OCI-LY7 (cell line): ENCODE measurements at regions not wholly inside any gene's neighbourhood (a gene's known extent, or its start where the extent isn't known, plus 50 kb on each side); places are given as distances from the start of the nearest gene placed in this dataset.

Experiments used
- BruUV-seq: library from RNA; stranded (reverse); fragments of 400-500 nt; replicated peaks from 2 replicates; lab custom pipeline; 2021; lab: Mats Ljungman, UMichigan
- CTCF ChIA-PET: fragments of 300-600 bp; sonication (Branson Sonifier 250); formaldehyde crosslinking; loops from one replicate; lab custom pipeline; 2022; ENCODE audit warnings: antibody characterized with exemption; ENCODE audit not compliant: unreplicated experiment; lab: Charles Lee
- POLR2A ChIA-PET: fragments of 300-600 bp; sonication (Branson Sonifier 250); formaldehyde crosslinking; loops from one replicate; lab custom pipeline; 2022; ENCODE audit warnings: antibody characterized with exemption; lab: Charles Lee
- DNase-seq: peaks from one replicate; pipeline ENCODE4 v3.0.0-alpha.2; 2015; ENCODE audit warnings: low spot score
- H2AFZ ChIP-seq: fragments of 200-600 bp; sonication (generic), shearing (Covaris generic); 2 replicates; pipeline ENCODE4 v1.6.1; 2014; ENCODE audit warnings: mild to moderate bottlenecking, antibody characterized with exemption, low read length, moderate library complexity
- H3K27ac ChIP-seq: fragments of 200-600 bp; sonication (generic); 2 replicates; pipeline ENCODE4 v1.5.1; 2014; ENCODE audit warnings: mixed run types, low read depth, mild to moderate bottlenecking, moderate library complexity, low read length, inconsistent platforms; ENCODE audit not compliant: poor library complexity, severe bottlenecking
- H3K36me3 ChIP-seq: fragments of 200-600 bp; sonication (generic); 2 replicates; pipeline ENCODE4 v1.6.1; 2014; ENCODE audit warnings: mild to moderate bottlenecking, antibody characterized with exemption, low read length, moderate library complexity, mixed read lengths; ENCODE audit not compliant: insufficient read depth
- H3K4me1 ChIP-seq: fragments of 200-600 bp; sonication (generic); 2 replicates; pipeline ENCODE4 v1.5.1; 2014; ENCODE audit warnings: mild to moderate bottlenecking, low read length; ENCODE audit not compliant: insufficient read depth, poor library complexity, severe bottlenecking
- H3K4me2 ChIP-seq: fragments of 200-600 bp; sonication (generic); 2 replicates; pipeline ENCODE4 v1.6.1; 2014; ENCODE audit warnings: mild to moderate bottlenecking, low read length
- H3K4me3 ChIP-seq: fragments of 200-600 bp; sonication (generic); 2 replicates; pipeline ENCODE4 v1.5.1; 2014; ENCODE audit warnings: mild to moderate bottlenecking, low read depth, low read length; ENCODE audit not compliant: poor library complexity, severe bottlenecking
- H3K79me2 ChIP-seq: fragments of 200-600 bp; sonication (generic); 2 replicates; pipeline ENCODE4 v1.6.1; 2016; ENCODE audit warnings: low read depth, mild to moderate bottlenecking, low read length, moderate library complexity, mixed read lengths; ENCODE audit not compliant: insufficient read depth
- H3K9me2 ChIP-seq: fragments of 200-600 bp; sonication (generic); 2 replicates; pipeline ENCODE4 v1.6.1; 2016; ENCODE audit warnings: mild to moderate bottlenecking, low read length, mixed read lengths; ENCODE audit not compliant: insufficient read depth
- H3K9me3 ChIP-seq: fragments of 200-600 bp; sonication (generic); 2 replicates; pipeline ENCODE4 v1.6.1; 2014; ENCODE audit warnings: mild to moderate bottlenecking, mixed run types, low read length, mixed read lengths
- H4K20me1 ChIP-seq: fragments of 200-600 bp; sonication (generic); 2 replicates; pipeline ENCODE4 v1.6.1; 2014; ENCODE audit warnings: mild to moderate bottlenecking, antibody characterized with exemption, low read length, moderate library complexity, mixed read lengths; ENCODE audit not compliant: insufficient read depth
- CTCF ChIP-seq: fragments of 200-600 bp; sonication (generic); conservative IDR thresholded peaks from 2 replicates; pipeline ENCODE4 v1.5.1; 2014; ENCODE audit warnings: mild to moderate bottlenecking, antibody characterized with exemption, low read length, moderate library complexity, mixed read lengths
- EZH2phosphoT487 ChIP-seq: fragments of 200-600 bp; sonication (generic); IDR thresholded peaks from 2 replicates; pipeline ENCODE4 v1.6.1; 2018; ENCODE audit warnings: low read depth, borderline replicate concordance, mild to moderate bottlenecking, mixed run types, antibody characterized with exemption, low read length, moderate library complexity, mixed read lengths
- intact Hi-C: fragments of 100-400 bp; cut with micrococcal nuclease; formaldehyde crosslinking; loops from one replicate; pipeline ENCODE4 v1.10.0; 2022; ENCODE audit not compliant: unreplicated experiment

DNA sequence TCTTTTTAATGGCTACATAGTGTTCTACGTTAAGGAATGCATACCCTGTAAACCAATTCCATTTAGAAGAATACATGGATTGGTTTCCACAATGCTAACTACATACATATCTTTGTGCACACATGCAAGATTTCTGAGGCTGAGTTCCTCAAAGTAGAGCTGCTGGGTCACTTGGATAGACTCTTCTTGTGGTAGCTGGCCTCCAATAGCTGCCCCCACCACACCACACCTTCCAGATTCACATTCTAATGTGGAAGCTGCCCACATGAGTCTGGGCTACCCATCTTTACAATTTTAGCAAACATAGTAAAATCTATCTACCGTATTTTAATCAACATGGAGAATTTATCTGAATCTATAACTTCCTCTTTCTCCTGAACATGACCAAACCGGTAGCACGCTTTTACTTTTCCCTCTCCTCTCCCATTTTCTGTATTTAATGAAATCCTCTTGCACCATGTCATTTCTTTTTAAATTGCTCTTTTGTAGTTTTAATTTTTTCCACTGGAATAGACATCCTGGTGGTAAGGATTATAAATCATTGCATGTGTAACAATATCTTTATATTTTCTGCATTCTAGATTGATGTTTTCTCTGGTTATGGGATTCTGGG is 74.7 kb upstream of the CITED2 start:
- DNase-seq = no peak
- H3K79me2 ChIP-seq = no peaks in the 10 kb centered on the region
- no peak overlapping the region for H2AFZ ChIP-seq
- no peaks in the 10 kb centered on the region for H4K20me1 ChIP-seq
- CTCF ChIA-PET = no interaction called here
- no TSS peak for BruUV-seq
- TF ChIP-seq CTCF (no peak), EZH2phosphoT487 (no peak)
- POLR2A ChIA-PET = interaction anchor here (0.6 to 1.8 kb wide), 4 partner anchors 9 to 20 kb away, joined by 3 to 5 read pairs (median 4); no protein-coding TSS in a partner anchor
- H3K9me2 ChIP-seq = no peaks in the 10 kb centered on the region
- no peaks in the 10 kb centered on the region for H3K36me3 ChIP-seq
- H3K4me3 ChIP-seq = no peak overlapping the region
- H3K4me1 ChIP-seq = no peaks in the 10 kb centered on the region
- H3K4me2 ChIP-seq = no peak overlapping the region
- no peak overlapping the region for H3K27ac ChIP-seq
- intact Hi-C loops = loop anchor here (2.0 kb wide), 1 partner anchor 44 kb away; no protein-coding TSS in a partner anchor
- H3K9me3 ChIP-seq = no peaks in the 10 kb centered on the region

GRCh38 chr6:139448051-139448649 is 73.7 kb upstream of the CITED2 start:
- DNase-seq = no peak
- Histone ChIP-seq H3K4me3 (no peak overlapping the region), H3K9me2 (no peaks in the 10 kb centered on the region), H3K27ac (no peak overlapping the region), H3K9me3 (no peaks in the 10 kb centered on the region), H3K4me2 (no peak overlapping the region), H3K4me1 (no peaks in the 10 kb centered on the region), H3K79me2 (no peaks in the 10 kb centered on the region), H2AFZ (no peak overlapping the region), H4K20me1 (no peaks in the 10 kb centered on the region), H3K36me3 (no peaks in the 10 kb centered on the region)
- TF ChIP-seq EZH2phosphoT487 (no peak), CTCF (no peak)
- no TSS peak for BruUV-seq
- intact Hi-C loops = loop anchor here (2.0 kb wide), 1 partner anchor 45 kb away; no protein-coding TSS in a partner anchor
- ChIA-PET POLR2A (interaction anchor here (1.0 to 1.2 kb wide), 2 partner anchors 15 to 56 kb away, joined by 3 to 4 read pairs; no protein-coding TSS in a partner anchor), CTCF (no interaction called here)

GRCh38 chr6:139447656-139447975 is 73.2 kb upstream of the CITED2 start:
- CTCF ChIA-PET = no interaction called here
- no peaks in the 10 kb centered on the region for H3K9me3 ChIP-seq
- H3K4me2 ChIP-seq = no peak overlapping the region
- H3K79me2 ChIP-seq = no peaks in the 10 kb centered on the region
- H3K9me2 ChIP-seq = no peaks in the 10 kb centered on the region
- H3K4me3 ChIP-seq = no peak overlapping the region
- intact Hi-C loops = no loop called here
- H3K27ac ChIP-seq = no peak overlapping the region
- no TSS peak for BruUV-seq
- POLR2A ChIA-PET = interaction anchor here (1.2 kb wide), 1 partner anchor 57 kb away, joined by 4 read pairs; no protein-coding TSS in a partner anchor
- no peak overlapping the region for H2AFZ ChIP-seq
- no peak for DNase-seq
- H4K20me1 ChIP-seq = no peaks in the 10 kb centered on the region
- H3K36me3 ChIP-seq = no peaks in the 10 kb centered on the region
- no peak for TF ChIP-seq EZH2phosphoT487
- TF ChIP-seq CTCF = no peak
- H3K4me1 ChIP-seq = no peaks in the 10 kb centered on the region
